Neural cell (in vitro differentiated cells): ENCODE measurements at regions not wholly inside any gene's neighbourhood (a gene's known extent, or its start where the extent isn't known, plus 50 kb on each side); places are given as distances from the start of the nearest gene placed in this dataset.
"Not testable (repeated sequence)": the region's sequence is repeated elsewhere in the genome, so short reads cannot be mapped to it uniquely, and the experiment has no call there.

Source experiments
- H2AFZ ChIP-seq: fragments of 200-600, 300-800 bp; sonication (generic), shearing (Covaris generic); 2 replicates; pipeline ENCODE4 v1.6.0; 2014; ENCODE audit warnings: low read depth, mild to moderate bottlenecking, antibody characterized with exemption, low read length, moderate library complexity
- H3F3A ChIP-seq: fragments of 200-600 bp; shearing (Covaris generic); 2 replicates; pipeline ENCODE4 v1.6.1; 2016; ENCODE audit warnings: mild to moderate bottlenecking, moderate library complexity, mixed read lengths, antibody characterized with exemption, low read length; ENCODE audit not compliant: insufficient read depth, poor library complexity, severe bottlenecking
- H3K27ac ChIP-seq: fragments of 200-600, 300-800 bp; sonication (generic), shearing (Covaris generic); 2 replicates; pipeline ENCODE4 v1.5.1; 2014; ENCODE audit warnings: mild to moderate bottlenecking, low read length, moderate library complexity
- H3K27me3 ChIP-seq: fragments of 300-800, 200-600 bp; sonication (generic), shearing (Covaris generic); 2 replicates; pipeline ENCODE4 v1.6.0; 2014; ENCODE audit warnings: mild to moderate bottlenecking, low read depth, low read length, moderate library complexity; ENCODE audit not compliant: insufficient read depth
- H3K36me3 ChIP-seq: fragments of 300-800, 200-600 bp; sonication (generic), shearing (Covaris generic); 2 replicates; pipeline ENCODE4 v1.5.1; 2014; ENCODE audit warnings: mild to moderate bottlenecking, antibody characterized with exemption, low read length, moderate library complexity; ENCODE audit not compliant: insufficient read depth
- H3K4me2 ChIP-seq: fragments of 300-800, 200-600 bp; sonication (generic), shearing (Covaris generic); 2 replicates; pipeline ENCODE4 v1.6.0; 2014; ENCODE audit warnings: mild to moderate bottlenecking, low read length
- H3K4me3 ChIP-seq: fragments of 300-800, 200-600 bp; sonication (generic), shearing (Covaris generic); 2 replicates; pipeline ENCODE4 v1.5.1; 2014; ENCODE audit warnings: mild to moderate bottlenecking, low read length, moderate library complexity
- H3K79me2 ChIP-seq: fragments of 200-600 bp; shearing (Covaris generic); replicated peaks from 2 replicates; pipeline ENCODE4 v1.6.0; 2014; ENCODE audit warnings: mild to moderate bottlenecking, low read length, moderate library complexity; ENCODE audit not compliant: insufficient read depth
- H3K9ac ChIP-seq: fragments of 300-800, 200-600 bp; sonication (generic), shearing (Covaris generic); 2 replicates; pipeline ENCODE4 v1.6.1; 2016; ENCODE audit warnings: mild to moderate bottlenecking, low read length, mixed read lengths
- H3K9me2 ChIP-seq: fragments of 200-600 bp; shearing (Covaris generic); 2 replicates; pipeline ENCODE4 v1.6.1; 2016; ENCODE audit warnings: mild to moderate bottlenecking, low read length, mixed read lengths; ENCODE audit not compliant: insufficient read depth
- H3K9me3 ChIP-seq: fragments of 200-600, 300-800 bp; sonication (generic), shearing (Covaris generic); 2 replicates; pipeline ENCODE4 v1.6.1; 2016; ENCODE audit warnings: mild to moderate bottlenecking, mixed run types, low read length, moderate library complexity, mixed read lengths
- H4K20me1 ChIP-seq: fragments of 200-600 bp; shearing (Covaris generic); 2 replicates; pipeline ENCODE4 v1.6.1; 2016; ENCODE audit warnings: mild to moderate bottlenecking, mixed run types; ENCODE audit not compliant: insufficient read depth
- MXI1 ChIP-seq: fragments of 450-650 bp; conservative IDR thresholded peaks from 2 replicates; pipeline ENCODE4 v1.6.1; 2014; ENCODE audit warnings: antibody characterized with exemption, mild to moderate bottlenecking; ENCODE audit not compliant: poor library complexity, severe bottlenecking
- POLR2AphosphoS5 ChIP-seq: IDR thresholded peaks from 2 replicates; pipeline ENCODE4 v1.6.1; 2012
- RAD21 ChIP-seq: fragments of 450-650 bp; conservative IDR thresholded peaks from 2 replicates; pipeline ENCODE4 v1.6.1; 2014; ENCODE audit warnings: antibody characterized with exemption, mild to moderate bottlenecking, moderate library complexity
- SMC3 ChIP-seq: fragments of 450-650 bp; conservative IDR thresholded peaks from 2 replicates; pipeline ENCODE4 v1.6.1; 2014; ENCODE audit warnings: antibody characterized with exemption, mild to moderate bottlenecking, moderate library complexity; ENCODE audit not compliant: poor library complexity
- TAF1 ChIP-seq: IDR thresholded peaks from 2 replicates; pipeline ENCODE4 v1.6.1; 2012; ENCODE audit warnings: low read depth
- TF ChIP-seq, protein P1 (sequence below): fragments of 450-650 bp; IDR thresholded peaks from 2 replicates; pipeline ENCODE4 v1.5.1; 2014; ENCODE audit warnings: antibody characterized with exemption, mild to moderate bottlenecking, moderate library complexity; ENCODE audit not compliant: poor library complexity, severe bottlenecking
- TF ChIP-seq, protein P2 (sequence below): IDR thresholded peaks from 2 replicates; pipeline ENCODE4 v1.6.1; 2012; ENCODE audit warnings: borderline replicate concordance

DNA sequence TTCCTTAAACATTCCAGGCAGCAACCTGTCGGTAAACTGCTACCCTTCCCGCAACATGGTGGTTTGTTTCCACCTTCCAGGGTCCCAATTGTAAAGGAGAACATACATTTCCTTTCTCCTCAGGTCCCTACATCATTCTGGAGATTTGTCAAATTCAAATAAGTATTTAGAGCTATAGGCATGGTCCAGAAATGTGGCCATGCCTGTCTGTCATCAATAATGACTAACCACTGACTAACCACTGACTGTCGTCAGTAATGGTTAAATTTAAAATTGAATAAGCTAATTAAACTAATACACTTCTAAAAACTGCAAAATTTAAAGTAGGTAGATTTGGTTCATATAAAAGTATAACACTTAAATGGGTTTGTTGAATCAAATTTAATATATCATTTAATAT is 984.0 kb upstream of the SLC39A10 start:
- Histone ChIP-seq H3K9me3 (no peaks in the 10 kb centered on the region), H3K36me3 (no peaks in the 10 kb centered on the region), H3K9ac (no peak overlapping the region), H2AFZ (no peak overlapping the region), H3K4me2 (no peak overlapping the region), H4K20me1 (no peaks in the 10 kb centered on the region), H3K4me3 (no peak overlapping the region), H3K9me2 (no peaks in the 10 kb centered on the region), H3K79me2 (no peaks in the 10 kb centered on the region), H3K27ac (no peak overlapping the region), H3K27me3 (no peaks in the 10 kb centered on the region), H3F3A (no peaks in the 10 kb centered on the region)
- TF ChIP-seq POLR2AphosphoS5 (no peak), MXI1 (no peak)

DNA sequence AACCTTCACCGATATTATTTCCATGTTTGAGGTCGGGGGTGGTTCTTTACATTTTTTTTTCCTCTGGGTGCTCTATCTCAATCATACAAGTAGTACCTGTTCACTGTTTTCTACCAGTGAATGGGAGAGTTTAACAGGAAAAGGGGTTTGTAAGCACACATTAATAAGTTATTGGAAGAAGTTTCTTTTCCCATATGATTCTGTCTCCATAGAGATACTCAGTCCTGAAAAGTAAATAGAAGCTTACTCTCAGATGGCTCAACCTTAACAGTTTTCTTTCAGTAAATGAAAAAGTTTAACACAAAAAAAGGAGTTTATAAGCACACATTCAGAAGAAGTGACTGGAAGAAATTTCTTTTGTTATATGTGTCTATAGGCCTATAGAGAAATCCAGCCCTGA is 995.6 kb upstream of the SLC39A10 start:
- H3K4me2 ChIP-seq = no peak overlapping the region
- H3K9ac ChIP-seq = no peak overlapping the region
- H2AFZ ChIP-seq = no peak overlapping the region
- H3K9me3 ChIP-seq = no peaks in the 10 kb centered on the region
- no peak overlapping the region for H3K27ac ChIP-seq
- H4K20me1 ChIP-seq = no peaks in the 10 kb centered on the region
- no peaks in the 10 kb centered on the region for H3K36me3 ChIP-seq
- no peaks in the 10 kb centered on the region for H3F3A ChIP-seq
- TF ChIP-seq POLR2AphosphoS5 (no peak), RAD21 (no peak), SMC3 (no peak), MXI1 (no peak), TAF1 (no peak)
- TF ChIP-seq, protein P1, sequence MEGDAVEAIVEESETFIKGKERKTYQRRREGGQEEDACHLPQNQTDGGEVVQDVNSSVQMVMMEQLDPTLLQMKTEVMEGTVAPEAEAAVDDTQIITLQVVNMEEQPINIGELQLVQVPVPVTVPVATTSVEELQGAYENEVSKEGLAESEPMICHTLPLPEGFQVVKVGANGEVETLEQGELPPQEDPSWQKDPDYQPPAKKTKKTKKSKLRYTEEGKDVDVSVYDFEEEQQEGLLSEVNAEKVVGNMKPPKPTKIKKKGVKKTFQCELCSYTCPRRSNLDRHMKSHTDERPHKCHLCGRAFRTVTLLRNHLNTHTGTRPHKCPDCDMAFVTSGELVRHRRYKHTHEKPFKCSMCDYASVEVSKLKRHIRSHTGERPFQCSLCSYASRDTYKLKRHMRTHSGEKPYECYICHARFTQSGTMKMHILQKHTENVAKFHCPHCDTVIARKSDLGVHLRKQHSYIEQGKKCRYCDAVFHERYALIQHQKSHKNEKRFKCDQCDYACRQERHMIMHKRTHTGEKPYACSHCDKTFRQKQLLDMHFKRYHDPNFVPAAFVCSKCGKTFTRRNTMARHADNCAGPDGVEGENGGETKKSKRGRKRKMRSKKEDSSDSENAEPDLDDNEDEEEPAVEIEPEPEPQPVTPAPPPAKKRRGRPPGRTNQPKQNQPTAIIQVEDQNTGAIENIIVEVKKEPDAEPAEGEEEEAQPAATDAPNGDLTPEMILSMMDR = no peak
- TF ChIP-seq, protein P2, sequence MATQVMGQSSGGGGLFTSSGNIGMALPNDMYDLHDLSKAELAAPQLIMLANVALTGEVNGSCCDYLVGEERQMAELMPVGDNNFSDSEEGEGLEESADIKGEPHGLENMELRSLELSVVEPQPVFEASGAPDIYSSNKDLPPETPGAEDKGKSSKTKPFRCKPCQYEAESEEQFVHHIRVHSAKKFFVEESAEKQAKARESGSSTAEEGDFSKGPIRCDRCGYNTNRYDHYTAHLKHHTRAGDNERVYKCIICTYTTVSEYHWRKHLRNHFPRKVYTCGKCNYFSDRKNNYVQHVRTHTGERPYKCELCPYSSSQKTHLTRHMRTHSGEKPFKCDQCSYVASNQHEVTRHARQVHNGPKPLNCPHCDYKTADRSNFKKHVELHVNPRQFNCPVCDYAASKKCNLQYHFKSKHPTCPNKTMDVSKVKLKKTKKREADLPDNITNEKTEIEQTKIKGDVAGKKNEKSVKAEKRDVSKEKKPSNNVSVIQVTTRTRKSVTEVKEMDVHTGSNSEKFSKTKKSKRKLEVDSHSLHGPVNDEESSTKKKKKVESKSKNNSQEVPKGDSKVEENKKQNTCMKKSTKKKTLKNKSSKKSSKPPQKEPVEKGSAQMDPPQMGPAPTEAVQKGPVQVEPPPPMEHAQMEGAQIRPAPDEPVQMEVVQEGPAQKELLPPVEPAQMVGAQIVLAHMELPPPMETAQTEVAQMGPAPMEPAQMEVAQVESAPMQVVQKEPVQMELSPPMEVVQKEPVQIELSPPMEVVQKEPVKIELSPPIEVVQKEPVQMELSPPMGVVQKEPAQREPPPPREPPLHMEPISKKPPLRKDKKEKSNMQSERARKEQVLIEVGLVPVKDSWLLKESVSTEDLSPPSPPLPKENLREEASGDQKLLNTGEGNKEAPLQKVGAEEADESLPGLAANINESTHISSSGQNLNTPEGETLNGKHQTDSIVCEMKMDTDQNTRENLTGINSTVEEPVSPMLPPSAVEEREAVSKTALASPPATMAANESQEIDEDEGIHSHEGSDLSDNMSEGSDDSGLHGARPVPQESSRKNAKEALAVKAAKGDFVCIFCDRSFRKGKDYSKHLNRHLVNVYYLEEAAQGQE = no peak
- H3K27me3 ChIP-seq = no peaks in the 10 kb centered on the region
- H3K9me2 ChIP-seq = no peaks in the 10 kb centered on the region
- no peaks in the 10 kb centered on the region for H3K79me2 ChIP-seq
- no peak overlapping the region for H3K4me3 ChIP-seq

DNA sequence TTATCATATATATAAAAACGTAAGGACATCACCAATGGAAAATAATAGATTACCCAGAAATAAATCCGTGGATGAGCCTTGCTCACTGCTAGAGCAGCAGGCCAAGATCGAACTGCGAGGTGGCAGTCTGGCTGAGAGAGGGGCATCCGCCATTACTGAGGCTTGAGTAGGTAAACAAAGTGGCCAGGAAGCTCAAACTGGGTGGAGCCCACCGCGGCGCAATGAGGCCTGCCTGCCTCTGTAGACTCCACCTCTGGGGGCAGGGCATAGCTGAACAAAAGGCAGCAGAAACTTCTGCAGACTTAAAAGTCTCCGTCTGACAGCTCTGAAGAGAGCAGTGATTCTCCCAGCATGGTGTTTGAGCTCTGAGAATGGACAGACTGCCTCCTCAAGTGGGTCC is 1018.0 kb upstream of the SLC39A10 start:
- not testable (repeated sequence) for H3F3A ChIP-seq, H3K27ac ChIP-seq, H3K4me2 ChIP-seq, H3K9me3 ChIP-seq, H3K9ac ChIP-seq, H4K20me1 ChIP-seq, H3K27me3 ChIP-seq, H3K9me2 ChIP-seq, H3K4me3 ChIP-seq, H2AFZ ChIP-seq, H3K79me2 ChIP-seq, H3K36me3 ChIP-seq
